ENCODE measurements at regions not wholly inside any gene's neighbourhood (a gene's known extent, or its start where the extent isn't known, plus 50 kb on each side); places are given as distances from the start of the nearest gene placed in this dataset.

- no peak for TF ChIP-seq SMC3 (IDR thresholded peaks at IDR 0.05; ENCODE audit: low read depth, low read length)
- no peak for TF ChIP-seq TAF1 (IDR thresholded peaks at IDR 0.05; ENCODE audit: borderline replicate concordance, low read depth, low read length)
- TF ChIP-seq, protein P1, sequence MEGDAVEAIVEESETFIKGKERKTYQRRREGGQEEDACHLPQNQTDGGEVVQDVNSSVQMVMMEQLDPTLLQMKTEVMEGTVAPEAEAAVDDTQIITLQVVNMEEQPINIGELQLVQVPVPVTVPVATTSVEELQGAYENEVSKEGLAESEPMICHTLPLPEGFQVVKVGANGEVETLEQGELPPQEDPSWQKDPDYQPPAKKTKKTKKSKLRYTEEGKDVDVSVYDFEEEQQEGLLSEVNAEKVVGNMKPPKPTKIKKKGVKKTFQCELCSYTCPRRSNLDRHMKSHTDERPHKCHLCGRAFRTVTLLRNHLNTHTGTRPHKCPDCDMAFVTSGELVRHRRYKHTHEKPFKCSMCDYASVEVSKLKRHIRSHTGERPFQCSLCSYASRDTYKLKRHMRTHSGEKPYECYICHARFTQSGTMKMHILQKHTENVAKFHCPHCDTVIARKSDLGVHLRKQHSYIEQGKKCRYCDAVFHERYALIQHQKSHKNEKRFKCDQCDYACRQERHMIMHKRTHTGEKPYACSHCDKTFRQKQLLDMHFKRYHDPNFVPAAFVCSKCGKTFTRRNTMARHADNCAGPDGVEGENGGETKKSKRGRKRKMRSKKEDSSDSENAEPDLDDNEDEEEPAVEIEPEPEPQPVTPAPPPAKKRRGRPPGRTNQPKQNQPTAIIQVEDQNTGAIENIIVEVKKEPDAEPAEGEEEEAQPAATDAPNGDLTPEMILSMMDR (IDR thresholded peaks at IDR 0.05): no peak
- no peak for TF ChIP-seq POLR2AphosphoS5 (IDR thresholded peaks at IDR 0.05; ENCODE audit: low read depth, low read length)
- TF ChIP-seq EZH2phosphoT487 (IDR thresholded peaks at IDR 0.05; ENCODE audit: borderline replicate concordance, low read depth): no peak
- TF ChIP-seq SIN3A (IDR thresholded peaks at IDR 0.05; ENCODE audit: borderline replicate concordance, low read depth, low read length): no peak
- TF ChIP-seq RAD21 (IDR thresholded peaks at IDR 0.05; ENCODE audit: low read length): no peak
- no peak for TF ChIP-seq YY1 (IDR thresholded peaks at IDR 0.05; ENCODE audit: low read depth)
- no peak for TF ChIP-seq RCOR1 (IDR thresholded peaks at IDR 0.05; ENCODE audit: low read length)
Measured at GRCh38 chr4:77226939-77227705, 70.1 kb downstream of the CCNG2 start.

All from SK-N-SH (cell line).